GM06990 (cell line): ENCODE measurements at regions not wholly inside any gene's neighbourhood (a gene's known extent, or its start where the extent isn't known, plus 50 kb on each side); places are given as distances from the start of the nearest gene placed in this dataset.

ENCODE experiments used
- DNase-seq: peaks from one replicate; pipeline ENCODE4 v3.0.0-alpha.2; 2011; ENCODE audit not compliant: insufficient read length; ENCODE audit errors: extremely low read depth
- H3K27me3 ChIP-seq: replicated peaks from 2 replicates; pipeline ENCODE4 v1.6.0; 2011; ENCODE audit warnings: low read length; ENCODE audit not compliant: control insufficient read depth, insufficient read depth
- H3K36me3 ChIP-seq: 2 replicates; pipeline ENCODE4 v1.5.1; 2011; ENCODE audit warnings: low read length; ENCODE audit not compliant: control insufficient read depth, insufficient read depth
- H3K4me3 ChIP-seq: replicated peaks from 2 replicates; pipeline ENCODE4 v1.5.1; 2011; ENCODE audit warnings: low read depth, mild to moderate bottlenecking, control low read depth, low read length
- TF ChIP-seq, protein P1 (sequence below): IDR thresholded peaks from 2 replicates; pipeline ENCODE4 v1.5.1; 2011; ENCODE audit warnings: low read length, control low read depth, mild to moderate bottlenecking, inconsistent platforms; ENCODE audit not compliant: insufficient read depth, poor library complexity, severe bottlenecking

GRCh38 chr18:64785686-64786085 lies 636.8 kb upstream of the LINC00305 start:
- Histone ChIP-seq H3K4me3 (no peak overlapping the region), H3K27me3 (no peaks in the 10 kb centered on the region), H3K36me3 (no peaks in the 10 kb centered on the region)
- TF ChIP-seq, protein P1, sequence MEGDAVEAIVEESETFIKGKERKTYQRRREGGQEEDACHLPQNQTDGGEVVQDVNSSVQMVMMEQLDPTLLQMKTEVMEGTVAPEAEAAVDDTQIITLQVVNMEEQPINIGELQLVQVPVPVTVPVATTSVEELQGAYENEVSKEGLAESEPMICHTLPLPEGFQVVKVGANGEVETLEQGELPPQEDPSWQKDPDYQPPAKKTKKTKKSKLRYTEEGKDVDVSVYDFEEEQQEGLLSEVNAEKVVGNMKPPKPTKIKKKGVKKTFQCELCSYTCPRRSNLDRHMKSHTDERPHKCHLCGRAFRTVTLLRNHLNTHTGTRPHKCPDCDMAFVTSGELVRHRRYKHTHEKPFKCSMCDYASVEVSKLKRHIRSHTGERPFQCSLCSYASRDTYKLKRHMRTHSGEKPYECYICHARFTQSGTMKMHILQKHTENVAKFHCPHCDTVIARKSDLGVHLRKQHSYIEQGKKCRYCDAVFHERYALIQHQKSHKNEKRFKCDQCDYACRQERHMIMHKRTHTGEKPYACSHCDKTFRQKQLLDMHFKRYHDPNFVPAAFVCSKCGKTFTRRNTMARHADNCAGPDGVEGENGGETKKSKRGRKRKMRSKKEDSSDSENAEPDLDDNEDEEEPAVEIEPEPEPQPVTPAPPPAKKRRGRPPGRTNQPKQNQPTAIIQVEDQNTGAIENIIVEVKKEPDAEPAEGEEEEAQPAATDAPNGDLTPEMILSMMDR = no peak
- no peak for DNase-seq

DNA sequence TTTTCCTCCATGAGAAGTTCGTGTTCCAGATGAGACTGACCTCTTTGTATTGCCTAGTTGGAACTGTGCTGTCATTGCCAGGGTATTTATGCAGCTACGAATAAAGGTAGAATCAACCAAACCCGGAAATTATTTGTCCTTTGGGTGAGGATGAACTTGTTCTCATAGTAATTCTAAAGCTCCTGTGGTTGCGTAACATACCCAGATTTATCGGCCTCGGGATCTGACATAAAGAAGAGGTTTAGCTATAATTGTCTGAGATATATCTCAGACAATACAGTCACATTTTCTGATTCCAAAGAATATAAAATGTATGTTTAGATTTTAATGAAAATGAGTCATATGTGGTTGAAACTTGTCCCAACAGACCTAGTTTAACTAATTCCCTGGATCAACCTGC lies 628.7 kb upstream of the LINC00305 start:
- H3K36me3 ChIP-seq = no peaks in the 10 kb centered on the region
- no peaks in the 10 kb centered on the region for H3K27me3 ChIP-seq
- no peak overlapping the region for H3K4me3 ChIP-seq
- no peak for DNase-seq
- TF ChIP-seq, protein P1 = no peak

DNA sequence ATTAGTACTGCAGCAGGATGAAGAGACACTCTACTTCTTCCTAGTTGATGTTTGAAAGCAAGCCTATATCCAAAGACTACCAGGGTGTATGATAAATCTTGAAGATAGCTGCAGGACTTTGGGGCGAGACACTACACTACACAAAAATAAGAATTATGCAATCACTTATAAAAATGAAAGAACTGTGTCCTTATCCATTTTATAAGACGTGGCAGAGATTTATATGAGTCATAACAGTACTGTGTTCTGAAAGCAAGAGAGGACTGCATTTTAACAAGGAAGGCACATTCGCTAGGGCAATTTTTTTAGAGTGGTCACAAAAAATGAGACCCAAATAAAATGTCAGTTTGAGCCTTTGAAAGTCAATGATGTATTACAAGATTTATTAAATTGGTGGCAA lies 617.0 kb upstream of the LINC00305 start:
- Histone ChIP-seq H3K27me3 (no peaks in the 10 kb centered on the region), H3K36me3 (no peaks in the 10 kb centered on the region), H3K4me3 (no peak overlapping the region)
- DNase-seq = no peak
- TF ChIP-seq, protein P1 = no peak

DNA sequence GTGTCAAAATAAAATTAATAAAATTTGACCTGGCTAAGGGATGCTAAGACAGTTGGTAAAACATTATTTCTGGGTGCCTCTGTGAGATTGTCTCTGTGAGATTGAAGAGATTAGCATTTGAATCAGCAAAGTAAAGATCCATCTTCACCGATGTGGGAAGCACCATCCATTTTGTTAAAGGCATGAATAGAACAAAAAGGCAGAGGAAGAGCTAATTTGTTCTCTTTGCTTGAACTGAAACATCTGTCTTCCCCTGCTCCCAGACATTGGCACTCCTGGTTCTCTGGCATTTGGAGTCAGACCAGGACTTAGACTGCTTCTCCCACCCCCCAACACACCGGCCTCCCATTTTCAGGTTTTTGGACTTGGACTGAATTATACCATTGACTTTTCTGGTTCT lies 603.8 kb upstream of the LINC00305 start:
- H3K4me3 ChIP-seq = no peak overlapping the region
- DNase-seq = no peak
- H3K36me3 ChIP-seq = no peaks in the 10 kb centered on the region
- H3K27me3 ChIP-seq = no peaks in the 10 kb centered on the region
- TF ChIP-seq, protein P1 = no peak

DNA sequence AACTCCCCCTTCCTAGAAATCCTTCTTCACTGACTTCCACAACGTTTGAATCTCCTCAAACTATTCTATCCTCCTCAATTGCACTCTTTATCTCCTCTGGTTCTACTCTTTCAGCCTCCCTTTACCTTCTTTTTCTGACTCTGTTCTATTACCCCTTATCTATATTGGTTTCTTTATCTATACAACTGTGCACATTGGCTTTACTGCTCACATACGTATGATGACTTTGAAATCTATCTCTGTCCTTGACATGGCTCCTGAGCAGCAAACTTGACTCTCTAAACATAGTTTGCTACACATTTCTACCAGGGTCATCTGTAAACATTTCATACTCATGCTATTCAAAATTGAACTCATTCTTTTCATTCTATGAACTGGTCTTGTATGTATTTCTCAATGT lies 601.0 kb upstream of the LINC00305 start:
- no peaks in the 10 kb centered on the region for H3K27me3 ChIP-seq
- TF ChIP-seq, protein P1 = no peak
- H3K36me3 ChIP-seq = no peaks in the 10 kb centered on the region
- no peak overlapping the region for H3K4me3 ChIP-seq
- DNase-seq = no peak

- no peak overlapping the region for H3K4me3 ChIP-seq
- no peaks in the 10 kb centered on the region for H3K27me3 ChIP-seq
- no peaks in the 10 kb centered on the region for H3K36me3 ChIP-seq
- TF ChIP-seq, protein P1 = no peak
- no peak for DNase-seq
Observed at GRCh38 chr18:64747803-64748202, 598.9 kb upstream of the LINC00305 start.
